ENCODE measurements at regions not wholly inside any gene's neighbourhood (a gene's known extent, or its start where the extent isn't known, plus 50 kb on each side); places are given as distances from the start of the nearest gene placed in this dataset.
A peak's percentile ranks its signal among the peaks of the same experiment; 100 is the strongest.
"Not testable (repeated sequence)": the region's sequence is repeated elsewhere in the genome, so short reads cannot be mapped to it uniquely, and the experiment has no call there.

DNA sequence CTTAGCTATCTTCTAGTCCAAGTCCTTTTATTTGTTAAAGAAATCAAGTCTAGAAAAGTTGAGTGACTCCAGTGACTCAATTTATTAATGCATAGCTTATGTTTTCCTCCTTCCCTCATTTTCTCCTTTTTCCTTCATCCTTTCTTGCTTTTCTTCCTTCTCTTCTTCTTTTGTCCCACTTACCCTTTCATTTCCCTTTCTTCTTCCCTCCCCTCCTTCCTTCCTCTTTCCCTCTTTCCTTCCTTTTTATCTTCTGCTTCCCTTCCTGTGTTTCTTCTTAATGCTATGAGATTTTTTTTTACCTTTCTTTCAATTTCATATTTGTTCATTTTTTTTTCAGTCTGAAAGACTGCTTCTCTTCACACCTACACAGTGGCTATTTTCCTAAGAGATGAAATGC lies 555.5 kb downstream of the PIK3C3 start:
- TF ChIP-seq, protein P1, sequence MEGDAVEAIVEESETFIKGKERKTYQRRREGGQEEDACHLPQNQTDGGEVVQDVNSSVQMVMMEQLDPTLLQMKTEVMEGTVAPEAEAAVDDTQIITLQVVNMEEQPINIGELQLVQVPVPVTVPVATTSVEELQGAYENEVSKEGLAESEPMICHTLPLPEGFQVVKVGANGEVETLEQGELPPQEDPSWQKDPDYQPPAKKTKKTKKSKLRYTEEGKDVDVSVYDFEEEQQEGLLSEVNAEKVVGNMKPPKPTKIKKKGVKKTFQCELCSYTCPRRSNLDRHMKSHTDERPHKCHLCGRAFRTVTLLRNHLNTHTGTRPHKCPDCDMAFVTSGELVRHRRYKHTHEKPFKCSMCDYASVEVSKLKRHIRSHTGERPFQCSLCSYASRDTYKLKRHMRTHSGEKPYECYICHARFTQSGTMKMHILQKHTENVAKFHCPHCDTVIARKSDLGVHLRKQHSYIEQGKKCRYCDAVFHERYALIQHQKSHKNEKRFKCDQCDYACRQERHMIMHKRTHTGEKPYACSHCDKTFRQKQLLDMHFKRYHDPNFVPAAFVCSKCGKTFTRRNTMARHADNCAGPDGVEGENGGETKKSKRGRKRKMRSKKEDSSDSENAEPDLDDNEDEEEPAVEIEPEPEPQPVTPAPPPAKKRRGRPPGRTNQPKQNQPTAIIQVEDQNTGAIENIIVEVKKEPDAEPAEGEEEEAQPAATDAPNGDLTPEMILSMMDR (IDR thresholded peaks at IDR 0.05; ENCODE audit: insufficient read depth, low read length): no peak
- no peak overlapping the region for H3K4me3 ChIP-seq (ENCODE audit: low read depth, low read length)
- DNase-seq (ENCODE audit: low read depth): no peak

DNA sequence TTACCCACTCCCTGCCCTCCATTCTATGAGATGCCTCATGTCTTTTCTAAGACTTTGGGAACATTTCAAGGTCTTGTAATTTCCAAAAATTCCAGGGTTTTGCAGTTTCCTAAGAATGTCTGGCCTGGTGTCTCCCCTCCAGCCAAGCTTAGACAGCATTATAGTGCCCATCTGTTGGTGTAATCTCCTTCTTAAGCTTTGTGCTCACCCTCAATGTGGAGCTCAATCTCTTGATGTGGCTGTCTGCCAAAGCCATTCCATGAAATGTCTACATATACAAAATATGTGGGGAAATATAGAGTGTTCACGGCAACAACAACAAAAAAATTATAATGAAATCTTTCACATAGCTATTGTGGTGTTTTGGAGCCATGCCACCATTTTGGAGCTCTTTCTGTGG lies 558.4 kb downstream of the PIK3C3 start:
- H3K4me3 ChIP-seq (ENCODE audit: low read depth, low read length): no peak overlapping the region
- TF ChIP-seq, protein P1 (IDR thresholded peaks at IDR 0.05; ENCODE audit: insufficient read depth, low read length): no peak
- DNase-seq (ENCODE audit: low read depth): no peak

DNA sequence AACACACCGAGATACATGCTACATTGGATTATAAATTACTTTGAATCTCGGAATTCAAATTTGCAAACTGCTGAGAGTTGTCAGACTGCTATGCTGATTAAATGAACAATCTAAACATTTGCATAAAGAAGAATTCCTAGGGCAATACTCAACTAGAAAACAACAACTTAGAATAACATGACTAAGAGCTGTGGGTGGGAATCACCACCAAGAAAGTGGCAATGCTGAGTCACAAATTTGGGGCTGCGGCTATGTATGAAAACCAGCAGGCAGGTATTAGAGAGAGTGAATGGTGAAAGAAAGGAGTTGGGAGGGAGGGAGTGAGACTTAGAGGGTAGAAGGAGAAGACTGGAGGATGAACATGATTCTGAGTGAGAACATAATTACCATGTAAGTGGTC lies 559.5 kb downstream of the PIK3C3 start:
- TF ChIP-seq, protein P1 (IDR thresholded peaks at IDR 0.05; ENCODE audit: insufficient read depth, low read length): no peak
- DNase-seq (ENCODE audit: low read depth): peak; percentile 34
- H3K4me3 ChIP-seq (ENCODE audit: low read depth, low read length): no peak overlapping the region

DNA sequence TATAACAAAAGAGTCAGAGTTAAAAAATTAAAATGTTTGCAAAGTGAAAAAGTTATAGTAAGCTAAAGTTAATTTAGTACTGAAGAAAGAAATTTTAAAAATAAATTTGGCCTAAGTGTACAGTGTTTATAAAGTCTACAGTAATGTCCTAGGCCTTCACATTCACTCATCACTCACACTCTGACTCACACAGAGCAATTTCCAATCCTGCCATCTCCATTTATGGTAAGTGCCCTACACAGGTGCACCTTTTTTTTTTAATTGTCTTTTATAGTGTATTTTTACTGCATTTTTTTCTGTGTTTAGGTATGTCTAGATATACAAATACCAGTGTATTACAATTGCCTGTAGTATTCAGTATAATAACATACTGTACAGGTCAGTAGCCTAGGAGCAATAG lies 562.9 kb downstream of the PIK3C3 start:
- TF ChIP-seq, protein P1 (IDR thresholded peaks at IDR 0.05; ENCODE audit: insufficient read depth, low read length): no peak
- no peak overlapping the region for H3K4me3 ChIP-seq (ENCODE audit: low read depth, low read length)
- no peak for DNase-seq (ENCODE audit: low read depth)

DNA sequence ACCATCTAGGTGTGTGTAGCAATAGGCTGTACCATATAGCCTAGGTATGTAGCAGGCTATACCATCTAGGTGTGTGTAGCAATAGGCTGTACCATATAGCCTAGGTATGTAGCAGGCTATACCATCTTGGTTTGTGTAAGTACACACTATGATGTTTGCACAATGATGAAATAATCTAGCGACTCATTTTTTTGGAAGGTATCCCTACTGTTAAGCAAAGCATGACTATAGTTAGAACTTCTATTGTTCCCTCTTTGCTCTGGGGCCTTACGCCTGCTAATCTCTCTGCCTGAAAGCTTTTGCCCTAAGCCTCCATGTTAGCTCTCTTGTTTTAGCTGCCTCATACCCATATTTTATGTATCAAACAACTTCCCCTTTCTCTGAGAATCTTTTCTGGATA lies 563.3 kb downstream of the PIK3C3 start:
- DNase-seq (ENCODE audit: low read depth): peak; percentile 73
- H3K4me3 ChIP-seq (ENCODE audit: low read depth, low read length): not testable (repeated sequence)

DNA sequence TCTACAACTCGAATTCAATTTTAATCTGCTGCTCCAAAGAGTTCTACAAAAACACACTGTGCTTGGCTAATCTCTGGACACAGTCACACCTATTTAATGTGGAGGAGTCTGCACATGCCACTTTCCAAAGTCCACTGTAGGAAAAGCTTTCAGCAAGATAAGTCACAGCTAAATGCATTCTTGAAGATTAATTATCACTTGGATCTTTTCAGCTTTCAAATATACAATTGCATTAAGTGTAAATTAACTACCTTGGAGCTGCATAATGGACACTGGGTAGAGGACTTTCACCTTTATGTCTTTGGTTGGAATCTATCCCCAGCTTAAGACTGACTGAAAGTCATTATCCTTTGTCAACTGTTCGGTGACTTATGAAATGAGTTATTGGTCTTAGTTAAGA lies 565.1 kb downstream of the PIK3C3 start:
- no peak overlapping the region for H3K4me3 ChIP-seq (ENCODE audit: low read depth, low read length)
- TF ChIP-seq, protein P1 (IDR thresholded peaks at IDR 0.05; ENCODE audit: insufficient read depth, low read length): no peak
- no peak for DNase-seq (ENCODE audit: low read depth)

DNA sequence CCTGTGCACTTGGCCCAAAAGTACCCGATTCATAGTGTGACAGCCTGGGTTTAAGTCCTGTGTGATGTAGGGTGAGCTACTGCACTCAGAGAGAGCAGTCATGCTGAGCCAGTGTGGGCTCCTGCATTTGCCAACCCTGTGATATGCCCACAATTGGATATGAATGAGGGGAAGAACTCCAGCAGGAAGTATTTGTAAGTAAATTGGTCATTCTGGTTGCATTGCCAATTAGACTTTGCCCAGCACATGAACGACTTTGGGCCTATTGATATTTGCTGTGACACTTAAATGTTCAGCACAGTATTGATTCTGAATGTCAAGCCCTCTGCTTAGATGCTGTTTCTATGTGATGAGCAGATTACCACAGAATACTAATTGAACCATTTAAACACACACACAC lies 570.9 kb downstream of the PIK3C3 start:
- no peak for DNase-seq (ENCODE audit: low read depth)
- TF ChIP-seq, protein P1 (IDR thresholded peaks at IDR 0.05; ENCODE audit: insufficient read depth, low read length): no peak
- H3K4me3 ChIP-seq (ENCODE audit: low read depth, low read length): no peak overlapping the region

Measured in fibroblast of the aortic adventitia (primary cell).